A172 (cell line): ENCODE measurements at regions not wholly inside any gene's neighbourhood (a gene's known extent, or its start where the extent isn't known, plus 50 kb on each side); places are given as distances from the start of the nearest gene placed in this dataset.
A peak's percentile ranks its signal among the peaks of the same experiment; 100 is the strongest.
"Not testable (repeated sequence)": the region's sequence is repeated elsewhere in the genome, so short reads cannot be mapped to it uniquely, and the experiment has no call there.

ENCODE experiments used
- DNase-seq: peaks from one replicate; pipeline ENCODE4 v3.0.0-alpha.2; 2015; ENCODE audit warnings: low spot score

- peak; percentile 47 for DNase-seq
Measured at GRCh38 chr4:29277381-29277780, 1442.8 kb upstream of the PCDH7 start.

DNA sequence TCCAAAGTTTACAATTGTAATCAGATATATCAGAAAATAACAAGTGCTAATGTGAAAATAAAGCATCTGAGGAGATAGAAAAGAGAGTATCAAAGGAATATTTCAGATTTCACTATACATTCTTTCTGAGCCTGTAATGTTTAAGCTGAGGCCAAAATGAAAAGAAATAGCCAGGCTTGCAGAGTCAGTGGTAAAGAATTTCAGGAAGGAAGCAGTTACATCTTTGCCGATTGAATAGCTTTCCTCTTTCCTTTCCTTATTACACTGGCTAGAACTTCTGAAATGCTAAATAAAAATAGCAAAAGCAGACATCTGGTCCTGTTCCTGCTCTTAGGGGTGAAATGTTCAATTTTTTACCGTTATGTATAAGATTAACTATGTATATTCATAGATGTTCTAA, 1441.6 kb upstream of the PCDH7 start:
- peak; percentile 32 for DNase-seq

DNA sequence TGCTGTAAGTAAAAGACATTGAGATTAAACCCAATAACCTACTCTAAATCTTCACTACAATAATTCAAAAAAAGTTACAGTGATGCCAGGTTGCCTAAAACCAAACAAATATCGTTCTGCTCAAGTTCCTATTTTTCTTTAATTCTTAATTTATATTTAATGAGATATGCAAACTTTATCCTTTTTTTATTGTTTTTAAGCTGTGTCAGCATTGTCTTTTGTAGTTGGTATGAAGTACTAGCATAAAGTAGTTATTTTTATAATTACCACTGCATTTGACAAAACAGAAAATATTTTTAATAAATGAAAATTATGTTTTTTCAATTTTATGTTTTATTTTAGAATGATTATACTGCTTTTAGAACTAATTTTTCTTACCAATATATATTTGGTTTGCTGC, 1431.1 kb upstream of the PCDH7 start:
- no peak for DNase-seq

- no peak for DNase-seq
Measured at GRCh38 chr4:29295280-29295679, 1424.9 kb upstream of the PCDH7 start.

DNA sequence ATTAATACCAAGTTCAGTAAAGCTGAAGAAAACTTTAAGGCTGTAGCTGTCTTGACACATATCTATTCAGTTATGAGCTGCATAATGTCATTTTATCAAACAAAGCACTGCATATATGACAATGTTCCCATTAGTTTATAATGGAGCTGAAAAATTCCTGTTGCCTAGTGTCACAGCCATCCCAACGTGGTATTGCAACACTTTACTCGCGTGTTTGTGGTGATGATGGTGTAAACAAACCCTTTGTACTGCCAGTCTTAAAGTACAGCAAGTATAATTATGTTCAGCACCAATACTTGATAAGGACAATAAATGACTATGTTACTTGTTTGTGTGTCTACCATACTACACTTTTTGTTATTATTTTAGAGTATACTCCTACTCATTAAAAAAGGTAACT, 1415.6 kb upstream of the PCDH7 start:
- DNase-seq: no peak

DNA sequence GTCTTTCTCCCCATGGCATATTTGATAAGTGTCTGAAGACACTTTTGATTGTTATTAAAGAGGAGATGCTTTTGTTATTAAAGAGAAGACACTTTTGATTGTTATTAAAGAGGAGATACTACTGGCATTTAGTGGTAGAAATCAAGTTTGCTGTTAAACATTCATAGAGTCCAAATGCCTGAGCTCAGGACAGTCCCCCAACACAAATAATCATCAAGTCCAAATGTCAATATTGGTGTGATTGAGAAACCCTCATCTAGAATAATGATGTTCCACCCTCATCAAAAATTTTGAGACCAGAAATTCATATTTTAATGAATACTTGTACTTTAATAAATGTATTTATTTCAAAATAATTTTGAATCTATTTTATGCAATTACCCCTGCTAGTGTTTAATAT, 1412.9 kb upstream of the PCDH7 start:
- DNase-seq: no peak

DNA sequence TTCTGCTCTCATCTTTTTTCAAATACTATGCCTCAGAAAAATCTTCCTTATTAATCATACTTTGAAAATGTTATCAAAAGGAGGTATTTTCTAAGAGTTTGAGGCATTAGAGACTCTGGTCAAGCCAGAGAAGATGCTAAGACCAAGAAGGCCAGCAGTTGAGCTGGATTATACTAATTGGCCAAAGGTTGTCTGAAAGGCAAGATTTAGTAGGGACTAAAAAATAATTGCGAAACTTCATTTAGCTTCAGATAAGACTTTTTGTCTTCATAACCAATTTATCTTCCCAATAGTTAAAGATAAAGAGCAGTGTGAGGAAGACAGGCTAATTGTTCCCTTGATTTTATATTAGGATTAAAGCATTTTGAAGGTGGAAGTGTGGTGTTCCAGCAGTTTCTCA, 1412.4 kb upstream of the PCDH7 start:
- DNase-seq: no peak

DNA sequence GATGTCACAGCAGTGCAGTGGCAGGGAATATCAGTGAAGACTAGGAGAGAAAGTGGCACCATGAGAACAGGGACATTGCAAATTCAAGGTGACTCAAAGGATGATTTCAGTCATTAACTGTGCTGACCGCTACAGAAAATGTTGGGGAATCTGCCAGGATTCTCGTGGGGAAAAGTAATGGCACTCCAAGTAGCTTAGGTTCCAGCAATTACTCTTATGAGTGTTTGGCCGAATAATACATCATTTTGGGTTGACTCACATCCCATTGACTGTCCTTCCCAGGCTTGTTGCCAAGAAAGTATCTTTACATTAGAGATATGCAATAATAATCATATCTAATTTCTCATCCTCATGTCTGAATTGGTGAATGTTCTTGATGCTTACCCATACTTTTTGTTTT, 1411.1 kb upstream of the PCDH7 start:
- DNase-seq: peak; percentile 59

- DNase-seq: no peak
Measured at GRCh38 chr4:29310252-29310651, 1409.9 kb upstream of the PCDH7 start.

- no peak for DNase-seq
Measured at GRCh38 chr4:29311247-29311646, 1408.9 kb upstream of the PCDH7 start.

GRCh38 chr4:29319663-29320340, 1400.4 kb upstream of the PCDH7 start:
- no peak for DNase-seq

- no peak for DNase-seq
Measured at GRCh38 chr4:29320947-29321620, 1399.1 kb upstream of the PCDH7 start.

- DNase-seq: no peak
Measured at GRCh38 chr4:29326004-29326403, 1394.2 kb upstream of the PCDH7 start.

DNA sequence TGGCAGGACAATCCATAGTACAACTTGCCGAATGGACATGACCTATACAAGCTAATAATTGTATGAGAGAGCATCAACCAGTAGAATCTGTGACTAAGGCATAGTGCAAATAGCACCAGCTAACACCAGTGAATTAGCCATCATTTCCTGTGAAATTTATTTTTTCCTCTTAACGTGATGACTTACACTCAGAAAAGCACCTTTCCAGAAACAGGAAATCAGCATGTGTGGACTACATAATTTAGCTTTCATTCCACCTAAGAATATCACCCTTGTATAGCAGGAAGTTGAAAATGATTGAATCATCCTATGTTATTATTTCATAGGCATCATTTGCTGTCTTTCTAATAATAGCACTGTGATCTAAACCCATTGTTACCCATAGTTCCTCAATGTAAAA, 1393.4 kb upstream of the PCDH7 start:
- DNase-seq: peak; percentile 50

DNA sequence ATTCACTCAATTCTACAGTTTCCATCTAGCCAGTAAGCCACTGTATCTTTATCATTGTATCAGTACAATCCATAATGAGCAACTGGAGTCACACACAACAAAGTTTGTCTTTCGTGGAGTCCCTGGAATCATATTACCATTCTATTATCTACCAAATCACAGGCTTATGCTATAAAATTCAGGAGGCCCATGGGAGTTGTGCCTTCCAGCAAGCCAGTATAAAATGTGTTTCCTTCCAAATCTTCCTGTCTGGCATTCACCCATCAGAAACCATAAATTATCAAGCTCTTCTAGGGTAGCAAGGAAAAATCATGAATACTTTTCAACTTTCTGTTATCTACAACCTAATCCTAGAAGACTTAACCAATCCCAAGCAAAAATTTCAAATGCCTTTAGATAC, 1383.3 kb upstream of the PCDH7 start:
- no peak for DNase-seq

DNA sequence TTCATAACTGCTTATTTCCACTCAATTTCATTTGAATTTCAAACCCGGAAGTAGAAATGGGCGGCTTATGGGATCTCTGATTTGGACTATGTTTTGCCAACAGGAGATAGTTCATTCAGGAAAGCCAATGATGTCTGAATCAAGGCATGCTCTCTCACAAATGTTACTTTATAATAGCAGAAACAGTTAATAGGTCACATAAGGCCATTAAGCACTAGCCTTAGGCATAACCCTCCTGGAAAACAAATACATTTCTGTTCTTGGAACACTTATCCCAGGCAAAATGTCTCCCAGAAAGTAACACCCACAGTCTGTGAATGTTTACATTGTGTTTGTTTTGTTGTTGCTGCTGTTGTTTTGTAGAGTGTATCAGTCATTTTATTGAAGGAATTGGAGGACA, 1347.2 kb upstream of the PCDH7 start:
- no peak for DNase-seq

- DNase-seq: no peak
Measured at GRCh38 chr4:29375716-29376115, 1344.5 kb upstream of the PCDH7 start.

DNA sequence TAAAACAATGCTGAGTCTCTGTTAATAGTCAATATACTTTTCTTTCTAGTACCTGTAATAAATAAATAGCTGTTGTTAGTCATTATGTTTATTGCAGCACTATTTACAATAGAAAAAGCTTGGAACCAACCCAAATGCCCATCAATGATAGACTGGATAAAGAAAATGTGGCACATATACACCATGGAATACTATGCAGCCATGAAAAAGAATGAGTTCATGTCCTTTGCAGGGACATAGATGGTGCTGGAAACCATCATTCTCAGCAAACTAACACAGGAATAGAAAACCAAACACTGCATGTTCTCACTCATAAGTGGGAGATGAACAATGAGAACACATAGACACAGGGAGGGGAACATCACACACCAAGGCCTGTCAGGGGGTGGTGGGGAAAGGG, 1341.9 kb upstream of the PCDH7 start:
- DNase-seq: not testable (repeated sequence)

DNA sequence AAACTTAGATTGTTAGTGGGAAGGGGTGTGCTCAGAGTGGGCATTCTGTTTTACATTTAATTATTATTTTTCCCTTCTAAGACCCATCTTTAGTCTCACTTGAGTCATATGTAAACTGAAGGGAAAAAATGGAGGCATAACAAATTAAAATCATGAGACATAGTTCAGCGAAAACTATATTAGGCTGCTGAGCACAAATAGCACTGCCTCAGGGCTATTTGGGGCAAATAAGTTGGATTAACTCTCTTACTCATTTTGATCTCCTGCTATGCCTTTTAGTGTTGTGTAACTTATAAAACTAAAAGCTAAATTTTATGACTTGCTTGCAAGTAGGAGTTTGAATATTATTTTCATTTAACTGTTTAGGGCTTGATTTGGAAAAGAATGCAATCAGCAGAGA, 1329.2 kb upstream of the PCDH7 start:
- no peak for DNase-seq

- no peak for DNase-seq
Measured at GRCh38 chr4:29405116-29405515, 1315.1 kb upstream of the PCDH7 start.

DNA sequence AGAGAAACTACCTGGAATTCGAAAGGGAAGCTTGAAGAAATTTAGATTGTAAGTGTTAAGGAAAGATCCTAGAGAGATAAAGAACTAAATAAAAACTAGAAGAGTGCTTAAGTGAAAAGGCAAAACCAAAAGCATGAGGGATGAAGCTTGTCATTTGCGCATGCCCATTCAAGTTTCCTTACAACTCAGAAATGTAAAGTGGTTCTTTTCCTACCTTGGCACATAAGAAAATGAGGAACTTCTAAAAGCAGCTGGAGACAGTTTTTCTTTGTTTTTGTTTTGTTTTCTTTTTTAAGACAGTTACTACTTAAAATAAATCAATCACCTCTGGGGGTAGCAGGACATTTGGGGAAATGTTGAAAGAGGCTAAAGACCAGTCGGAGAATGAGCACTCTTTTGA, 1304.4 kb upstream of the PCDH7 start:
- DNase-seq: no peak

DNA sequence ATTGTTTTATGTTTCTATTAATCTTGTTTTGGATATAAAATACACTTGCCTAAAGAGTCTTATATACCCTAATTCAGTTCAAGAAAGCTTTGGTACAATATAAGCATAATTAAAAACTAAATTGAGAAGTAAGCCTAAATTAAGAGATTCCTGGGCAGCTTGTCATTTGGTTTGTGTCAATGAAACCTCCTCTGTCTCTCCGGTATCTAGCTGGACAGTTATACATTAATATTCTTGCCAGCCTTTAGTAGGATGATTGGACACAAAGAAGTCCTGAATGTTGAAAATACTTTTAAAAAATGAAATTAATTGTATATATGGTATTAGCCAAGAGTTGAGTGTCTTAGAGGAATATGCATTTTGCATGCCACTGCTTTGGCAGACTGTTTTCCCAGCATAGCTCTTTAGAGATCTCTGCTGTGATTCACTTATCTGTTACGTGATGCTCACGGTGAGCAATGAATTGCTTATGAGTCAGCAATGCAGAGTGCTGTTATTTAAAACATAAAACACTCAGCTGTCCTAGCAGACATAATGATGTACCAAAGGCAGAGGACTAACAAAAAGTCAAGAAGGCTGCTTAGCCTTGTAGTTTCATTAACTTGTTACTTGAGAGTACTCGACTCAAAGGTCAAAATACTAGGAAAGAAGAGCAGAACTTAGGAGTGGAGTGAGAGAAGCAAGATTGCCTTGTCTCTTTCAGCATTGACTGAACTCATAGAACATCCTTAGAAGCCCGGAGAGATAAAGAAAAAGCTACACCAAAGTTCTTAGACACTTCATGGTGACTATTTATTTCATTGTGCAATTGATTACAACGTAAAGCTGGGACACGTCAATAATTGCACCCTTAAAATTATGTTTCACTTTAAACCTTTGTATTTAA, 1296.1 kb upstream of the PCDH7 start:
- peak; percentile 83 for DNase-seq

DNA sequence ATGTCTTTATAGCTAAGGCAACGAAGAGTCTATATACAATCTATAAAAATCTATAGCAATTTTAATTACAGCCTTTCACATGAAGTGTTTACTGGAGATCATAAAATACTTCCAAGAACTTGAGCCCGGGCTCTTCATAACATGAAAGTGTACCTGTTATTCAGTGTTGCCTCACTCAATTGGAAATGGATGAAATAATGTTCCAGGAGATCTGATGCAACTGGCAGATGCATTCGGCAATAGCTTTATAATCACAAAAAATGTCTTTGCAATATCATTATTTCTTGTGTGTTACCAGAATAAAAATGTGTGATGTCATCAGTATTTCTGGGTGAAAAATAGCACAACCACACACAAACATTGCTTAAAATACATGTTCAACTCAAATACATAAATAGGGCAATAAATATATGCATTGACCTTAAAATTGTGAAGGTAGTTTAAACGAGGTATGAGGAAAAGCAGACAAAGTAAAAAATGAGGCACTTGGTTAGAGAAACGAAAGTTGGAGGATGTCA, 1266.8 kb upstream of the PCDH7 start:
- DNase-seq: no peak
